Skeletal muscle satellite cell (primary cell): ENCODE measurements at regions not wholly inside any gene's neighbourhood (a gene's known extent, or its start where the extent isn't known, plus 50 kb on each side); places are given as distances from the start of the nearest gene placed in this dataset.

Experiments
- H3K27me3 ChIP-seq: 2 replicates; pipeline ENCODE4 v1.7.0; 2013; ENCODE audit warnings: low read length; ENCODE audit not compliant: control insufficient read depth, insufficient read depth
- H3K36me3 ChIP-seq: 2 replicates; pipeline ENCODE4 v1.7.0; 2013; ENCODE audit warnings: mild to moderate bottlenecking, control low read depth, low read length; ENCODE audit not compliant: insufficient read depth
- H3K4me1 ChIP-seq: 2 replicates; pipeline ENCODE4 v1.7.0; 2013; ENCODE audit warnings: low read length; ENCODE audit not compliant: control insufficient read depth, insufficient read depth
- H3K4me2 ChIP-seq: 2 replicates; pipeline ENCODE4 v1.7.0; 2013; ENCODE audit warnings: mild to moderate bottlenecking, low read length
- H3K4me3 ChIP-seq: 2 replicates; pipeline ENCODE4 v1.7.0; 2013; ENCODE audit warnings: low read length
- H3K9ac ChIP-seq: 2 replicates; pipeline ENCODE4 v1.7.0; 2013; ENCODE audit warnings: mild to moderate bottlenecking, low read depth, low read length, moderate library complexity
- H3K9me3 ChIP-seq: replicated peaks from 2 replicates; pipeline ENCODE4 v1.7.0; 2013; ENCODE audit warnings: mild to moderate bottlenecking, control low read depth, low read length

DNA sequence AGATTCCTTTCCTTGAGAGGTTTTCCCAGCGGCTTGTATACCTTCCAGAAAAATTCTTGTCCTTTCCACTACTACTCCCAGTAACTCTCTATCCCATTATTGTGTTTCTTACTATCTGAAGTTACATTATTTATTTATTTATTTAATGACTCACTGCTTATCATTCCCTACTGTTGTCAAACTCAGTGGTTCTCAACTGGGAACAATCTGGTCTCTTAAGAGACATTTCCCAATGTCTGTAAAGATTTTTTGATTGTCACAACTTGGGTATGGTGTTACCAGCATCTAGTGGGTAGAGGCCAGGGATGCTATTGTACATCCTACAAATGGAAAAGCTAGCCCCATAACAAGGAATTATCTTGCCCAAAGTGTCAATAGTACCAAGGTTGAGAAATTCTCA lies 771.5 kb upstream of the ADGRL2 start:
- H3K36me3 ChIP-seq: no peaks in the 10 kb centered on the region
- peaks cover 6% of the 10 kb centered on the region for H3K9me3 ChIP-seq
- H3K4me3 ChIP-seq: no peak overlapping the region
- H3K9ac ChIP-seq: no peak overlapping the region
- H3K27me3 ChIP-seq: no peaks in the 10 kb centered on the region
- no peak overlapping the region for H3K4me2 ChIP-seq
- no peaks in the 10 kb centered on the region for H3K4me1 ChIP-seq

DNA sequence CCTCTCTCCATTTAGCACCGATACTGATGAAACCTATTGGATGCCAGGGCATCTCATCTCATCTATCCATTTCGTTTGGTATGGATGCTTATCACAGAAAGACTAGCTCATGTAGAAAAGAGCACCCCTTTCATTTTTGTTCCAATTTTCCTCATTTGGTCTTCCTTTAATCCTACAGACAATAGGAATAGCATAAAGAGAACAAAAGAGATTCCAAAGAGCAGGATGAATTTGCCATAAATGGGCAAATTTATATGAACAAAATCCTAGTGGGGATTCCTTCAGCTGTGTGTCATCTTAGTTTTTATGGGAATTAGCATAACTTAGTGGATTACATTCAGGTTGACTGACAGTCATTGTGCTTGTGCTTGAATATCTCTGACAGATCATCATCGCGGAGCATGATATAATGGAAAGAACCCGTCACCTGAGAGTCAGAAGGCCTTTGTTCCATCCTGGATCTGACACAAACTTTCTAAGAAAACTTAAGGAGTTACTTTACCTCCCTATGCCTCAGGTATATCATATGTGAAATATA lies 777.5 kb upstream of the ADGRL2 start:
- no peaks in the 10 kb centered on the region for H3K36me3 ChIP-seq
- no peak overlapping the region for H3K4me3 ChIP-seq
- no peaks in the 10 kb centered on the region for H3K27me3 ChIP-seq
- no peaks in the 10 kb centered on the region for H3K4me1 ChIP-seq
- no peaks in the 10 kb centered on the region for H3K9me3 ChIP-seq
- no peak overlapping the region for H3K4me2 ChIP-seq
- no peak overlapping the region for H3K9ac ChIP-seq

DNA sequence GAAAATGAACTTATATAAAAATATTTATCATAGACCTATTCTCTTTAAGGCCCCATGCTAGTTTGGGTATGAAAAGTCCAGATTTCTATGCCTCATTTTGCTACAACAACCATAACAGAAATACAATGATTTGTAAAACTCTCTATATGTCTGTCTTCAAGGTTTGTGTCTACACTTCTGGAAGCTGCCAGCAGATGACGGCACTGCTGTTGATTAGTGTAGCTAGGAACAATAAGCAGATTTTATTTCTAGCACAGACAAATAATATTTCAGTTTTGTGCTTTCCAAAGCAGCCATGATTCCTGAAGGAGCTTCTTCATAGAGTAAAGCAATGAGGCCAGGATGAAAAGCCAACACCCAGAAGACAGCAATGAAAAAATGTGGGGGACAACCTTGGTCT lies 779.6 kb upstream of the ADGRL2 start:
- H3K4me1 ChIP-seq: no peaks in the 10 kb centered on the region
- H3K9ac ChIP-seq: no peak overlapping the region
- H3K9me3 ChIP-seq: no peaks in the 10 kb centered on the region
- H3K36me3 ChIP-seq: no peaks in the 10 kb centered on the region
- no peaks in the 10 kb centered on the region for H3K27me3 ChIP-seq
- H3K4me2 ChIP-seq: no peak overlapping the region
- H3K4me3 ChIP-seq: no peak overlapping the region

DNA sequence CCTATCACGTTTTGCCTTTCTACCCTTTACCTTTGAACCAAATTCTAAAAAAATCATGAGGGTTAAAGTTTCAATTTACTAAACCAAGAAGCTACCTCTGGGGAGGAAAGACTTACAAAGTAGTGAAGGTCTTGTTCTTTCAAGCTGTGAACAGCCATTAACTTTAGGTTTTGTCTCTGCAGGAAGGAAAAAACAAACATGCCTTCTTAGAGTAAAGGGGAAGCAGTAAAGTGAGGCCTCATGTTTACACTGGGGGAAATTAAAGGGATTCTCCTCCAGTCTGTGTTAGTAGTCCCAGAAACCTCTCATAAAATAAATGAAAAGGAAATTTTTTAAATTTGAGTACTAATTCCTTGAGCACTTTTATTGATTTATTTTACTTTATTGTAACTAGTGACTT lies 780.2 kb upstream of the ADGRL2 start:
- Histone ChIP-seq H3K36me3 (no peaks in the 10 kb centered on the region), H3K4me1 (no peaks in the 10 kb centered on the region), H3K4me2 (no peak overlapping the region), H3K27me3 (no peaks in the 10 kb centered on the region), H3K9me3 (no peaks in the 10 kb centered on the region), H3K4me3 (no peak overlapping the region), H3K9ac (no peak overlapping the region)

DNA sequence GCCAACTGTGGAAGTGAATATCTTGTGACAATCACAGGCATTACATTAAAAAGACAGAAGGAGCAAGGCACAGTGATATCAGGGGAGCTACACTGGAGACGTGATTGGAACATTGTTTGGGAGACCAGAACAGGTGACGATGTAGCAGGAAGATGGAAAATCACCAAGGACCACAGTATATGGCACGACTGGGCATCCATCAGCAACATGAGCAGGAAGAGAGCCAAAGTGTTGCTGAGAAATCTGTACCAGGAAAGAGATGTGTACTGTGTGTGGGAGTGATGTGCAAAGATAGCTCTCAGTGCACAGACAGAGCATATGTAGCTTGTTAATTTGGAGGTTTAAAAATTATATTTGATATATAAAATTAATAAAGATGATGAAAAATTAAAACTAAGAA lies 790.6 kb upstream of the ADGRL2 start:
- H3K9ac ChIP-seq: no peak overlapping the region
- H3K4me2 ChIP-seq: no peak overlapping the region
- no peak overlapping the region for H3K4me3 ChIP-seq
- peaks cover 3% of the 10 kb centered on the region for H3K9me3 ChIP-seq
- no peaks in the 10 kb centered on the region for H3K27me3 ChIP-seq
- H3K36me3 ChIP-seq: no peaks in the 10 kb centered on the region
- no peaks in the 10 kb centered on the region for H3K4me1 ChIP-seq

DNA sequence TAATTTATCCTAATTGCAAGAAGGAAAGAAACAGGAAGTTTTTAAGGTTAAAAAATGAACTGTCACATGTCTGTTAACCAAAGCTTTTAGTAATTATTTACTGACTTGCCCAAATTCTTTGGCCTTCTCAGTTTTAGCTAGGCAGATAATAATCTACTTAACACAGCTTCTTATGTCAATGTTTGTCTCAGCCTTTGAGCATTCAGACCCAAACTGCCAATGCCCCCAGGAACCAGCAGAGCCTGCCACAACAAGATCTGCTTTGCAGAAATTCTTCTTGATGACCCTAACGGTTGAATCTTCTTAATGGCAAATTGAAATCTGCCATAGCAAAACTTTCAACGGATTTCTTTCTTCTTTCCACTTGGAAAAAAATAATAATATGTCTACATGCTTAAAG lies 792.4 kb upstream of the ADGRL2 start:
- Histone ChIP-seq H3K9ac (no peak overlapping the region), H3K36me3 (no peaks in the 10 kb centered on the region), H3K4me2 (no peak overlapping the region), H3K4me1 (no peaks in the 10 kb centered on the region), H3K27me3 (no peaks in the 10 kb centered on the region), H3K4me3 (no peak overlapping the region), H3K9me3 (peaks cover 3% of the 10 kb centered on the region)

DNA sequence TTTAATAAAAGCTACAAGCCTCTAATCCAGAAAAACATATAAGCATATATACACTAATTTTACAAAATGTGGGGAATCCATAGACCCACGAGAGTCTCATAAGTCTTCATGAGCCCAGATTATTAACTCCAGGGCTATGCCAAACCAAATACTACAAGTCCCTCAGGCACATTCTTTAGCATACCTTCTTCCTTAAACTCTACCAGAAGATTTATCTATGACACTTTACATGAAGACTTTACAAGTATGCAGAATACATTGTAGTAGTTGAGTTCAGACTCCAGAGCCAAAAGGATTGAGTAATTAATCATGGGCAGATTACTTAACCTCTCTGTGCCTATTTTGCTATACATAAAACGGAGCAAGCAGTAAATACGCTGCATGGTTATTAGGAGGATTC lies 793.7 kb upstream of the ADGRL2 start:
- no peaks in the 10 kb centered on the region for H3K36me3 ChIP-seq
- H3K4me3 ChIP-seq: no peak overlapping the region
- H3K4me1 ChIP-seq: no peaks in the 10 kb centered on the region
- H3K9ac ChIP-seq: no peak overlapping the region
- H3K27me3 ChIP-seq: no peaks in the 10 kb centered on the region
- H3K4me2 ChIP-seq: no peak overlapping the region
- H3K9me3 ChIP-seq: peaks cover 3% of the 10 kb centered on the region

DNA sequence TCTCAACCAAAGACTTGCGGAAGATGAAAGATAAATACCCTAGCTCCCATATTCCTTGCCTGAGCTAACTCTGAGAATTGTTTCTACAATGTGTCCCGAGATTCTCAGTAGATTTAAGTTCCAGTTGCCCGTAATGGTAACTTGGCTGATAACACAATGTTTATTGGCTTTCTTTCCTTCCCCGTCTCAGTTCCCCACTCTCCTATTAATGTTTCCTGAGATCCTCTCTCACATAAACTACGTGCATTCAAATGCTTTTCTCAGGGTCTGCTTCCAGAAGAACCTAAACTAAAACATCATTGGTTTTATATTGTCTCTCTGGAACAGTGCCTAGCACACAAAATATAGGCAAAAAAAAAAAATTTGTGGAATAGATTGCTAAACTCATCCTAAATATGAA lies 794.2 kb upstream of the ADGRL2 start:
- Histone ChIP-seq H3K9ac (no peak overlapping the region), H3K4me2 (no peak overlapping the region), H3K27me3 (no peaks in the 10 kb centered on the region), H3K36me3 (no peaks in the 10 kb centered on the region), H3K4me1 (no peaks in the 10 kb centered on the region), H3K9me3 (peaks cover 3% of the 10 kb centered on the region), H3K4me3 (no peak overlapping the region)

DNA sequence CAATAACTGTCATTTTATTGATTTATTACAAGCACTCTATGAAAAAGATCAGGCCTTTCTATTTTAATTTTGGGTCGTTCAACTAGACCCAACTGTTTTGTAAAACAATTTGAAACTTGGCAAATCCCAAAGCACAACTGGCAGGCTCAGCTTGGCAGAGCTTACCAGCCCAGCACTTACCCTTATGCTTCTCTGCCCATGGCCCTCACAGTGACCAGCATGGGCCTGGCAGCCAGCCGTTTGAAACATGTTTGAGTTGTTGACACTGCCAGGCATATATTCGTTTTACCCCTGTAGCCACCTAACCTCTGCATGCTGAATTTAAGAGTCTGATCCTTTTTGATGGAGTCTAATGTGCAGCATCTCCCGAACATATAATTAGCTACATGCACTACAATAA lies 796.7 kb upstream of the ADGRL2 start:
- no peaks in the 10 kb centered on the region for H3K36me3 ChIP-seq
- H3K9ac ChIP-seq: no peak overlapping the region
- no peak overlapping the region for H3K4me3 ChIP-seq
- peaks cover 3% of the 10 kb centered on the region for H3K9me3 ChIP-seq
- no peak overlapping the region for H3K4me2 ChIP-seq
- no peaks in the 10 kb centered on the region for H3K4me1 ChIP-seq
- H3K27me3 ChIP-seq: no peaks in the 10 kb centered on the region

DNA sequence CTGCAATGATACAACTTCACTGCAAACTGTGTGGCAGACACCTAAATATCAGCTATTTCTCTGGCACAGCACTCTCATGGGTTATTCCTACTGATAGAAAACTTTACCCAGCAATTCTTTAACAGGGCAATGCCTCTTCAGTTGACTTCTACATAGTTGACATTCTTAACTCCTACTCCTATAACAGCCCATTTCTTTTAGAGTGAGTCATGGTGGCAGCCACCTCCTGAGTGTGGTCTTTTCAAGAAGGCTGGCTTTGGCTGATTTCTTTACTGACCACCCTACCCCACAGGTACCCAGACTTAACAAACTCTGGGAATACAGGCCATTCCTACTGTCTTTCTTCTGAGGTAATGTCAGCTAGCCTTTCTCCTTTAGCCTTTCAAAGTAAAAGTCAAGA lies 805.8 kb upstream of the ADGRL2 start:
- peaks cover 6% of the 10 kb centered on the region for H3K9me3 ChIP-seq
- H3K4me1 ChIP-seq: no peaks in the 10 kb centered on the region
- H3K4me2 ChIP-seq: no peak overlapping the region
- H3K4me3 ChIP-seq: no peak overlapping the region
- H3K27me3 ChIP-seq: no peaks in the 10 kb centered on the region
- no peak overlapping the region for H3K9ac ChIP-seq
- H3K36me3 ChIP-seq: no peaks in the 10 kb centered on the region

DNA sequence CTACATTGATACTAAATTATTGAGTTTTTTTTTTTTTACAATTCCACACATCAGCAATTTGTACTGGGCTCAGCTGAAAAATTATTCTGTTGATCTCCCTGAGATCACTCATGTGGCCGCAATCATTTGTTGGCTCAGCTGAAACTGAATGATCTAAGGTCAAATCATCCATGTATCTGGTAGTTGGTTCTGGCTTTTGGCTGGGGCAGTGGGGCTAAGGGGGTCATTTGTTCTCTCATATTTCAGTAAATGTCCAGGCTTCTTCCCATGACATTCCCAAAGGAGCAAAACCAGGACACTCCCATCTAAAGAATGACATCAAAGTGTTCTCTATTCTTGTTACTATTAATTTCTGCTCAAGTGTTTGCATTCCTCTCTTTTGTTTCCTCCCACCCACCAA lies 806.7 kb upstream of the ADGRL2 start:
- Histone ChIP-seq H3K27me3 (no peaks in the 10 kb centered on the region), H3K4me2 (no peak overlapping the region), H3K4me3 (no peak overlapping the region), H3K9ac (no peak overlapping the region), H3K36me3 (no peaks in the 10 kb centered on the region), H3K9me3 (peaks cover 6% of the 10 kb centered on the region), H3K4me1 (no peaks in the 10 kb centered on the region)

DNA sequence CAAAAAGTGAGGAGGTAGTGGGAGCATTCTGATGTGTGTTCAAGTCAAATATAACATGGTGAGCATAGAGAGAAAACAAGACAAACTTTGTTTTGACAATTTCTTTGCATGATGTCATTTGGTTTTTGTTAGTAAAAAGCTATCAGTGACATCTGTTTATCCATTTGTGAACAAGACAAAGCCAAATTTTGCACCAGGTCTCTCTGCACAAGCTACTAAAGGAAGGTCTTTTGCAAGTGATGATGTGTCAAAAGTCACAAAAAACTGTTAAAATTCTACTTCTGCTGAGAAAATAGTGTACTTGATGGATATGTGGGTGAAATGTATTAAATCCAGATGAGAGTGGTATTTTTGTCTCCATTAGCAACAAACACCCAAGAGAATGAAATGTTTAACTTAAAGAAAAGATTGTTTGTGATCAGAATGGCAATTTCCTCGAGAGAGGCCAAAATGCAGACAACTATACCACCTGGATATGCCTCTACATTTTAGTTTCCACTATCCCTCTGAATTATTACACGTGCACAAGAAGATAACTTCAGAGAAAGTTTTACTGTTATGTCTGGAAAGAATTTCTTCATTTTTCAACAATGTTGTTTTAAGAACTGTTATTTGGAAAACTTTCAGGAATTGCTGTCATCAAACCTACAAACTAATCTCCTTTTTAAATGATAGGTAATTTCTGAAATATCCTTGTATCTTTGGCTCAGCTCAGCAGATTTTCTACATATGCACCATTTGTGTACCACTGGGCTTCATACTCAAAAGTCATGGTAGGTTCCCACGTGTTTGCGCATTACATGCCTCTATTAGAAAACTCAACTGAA lies 807.4 kb upstream of the ADGRL2 start:
- peaks cover 6% of the 10 kb centered on the region for H3K9me3 ChIP-seq
- H3K4me2 ChIP-seq: no peak overlapping the region
- no peak overlapping the region for H3K4me3 ChIP-seq
- H3K9ac ChIP-seq: no peak overlapping the region
- no peaks in the 10 kb centered on the region for H3K4me1 ChIP-seq
- no peaks in the 10 kb centered on the region for H3K27me3 ChIP-seq
- H3K36me3 ChIP-seq: no peaks in the 10 kb centered on the region
